ENCODE measurements at regions not wholly inside any gene's neighbourhood (a gene's known extent, or its start where the extent isn't known, plus 50 kb on each side); places are given as distances from the start of the nearest gene placed in this dataset.

- TF ChIP-seq CTCF (IDR thresholded peaks at IDR 0.05; ENCODE audit: poor library complexity), result no peak
- no peak for TF ChIP-seq EZH2phosphoT487 (IDR thresholded peaks at IDR 0.05; ENCODE audit: low read depth, severe bottlenecking, unreplicated experiment)
Measured at GRCh38 chr5:159762921-159763320, 153.4 kb upstream of the ADRA1B start.

Measured in hepatocyte (in vitro differentiated cells).